ENCODE measurements at regions not wholly inside any gene's neighbourhood (a gene's known extent, or its start where the extent isn't known, plus 50 kb on each side); places are given as distances from the start of the nearest gene placed in this dataset.

GRCh38 chr14:29458547-29458946, 469.1 kb downstream of the PRKD1 start:
- no peak for TF ChIP-seq CTCF (IDR thresholded peaks at IDR 0.05; ENCODE audit: insufficient read depth, low read depth, low read length, missing control alignments)
- no peak overlapping the region for H3K4me3 ChIP-seq (ENCODE audit: low read length)
- DNase-seq (ENCODE audit: low read depth): peak; percentile 17

GRCh38 chr14:29459531-29459930, 468.1 kb downstream of the PRKD1 start:
- no peak for DNase-seq (ENCODE audit: low read depth)
- TF ChIP-seq CTCF (IDR thresholded peaks at IDR 0.05; ENCODE audit: insufficient read depth, low read depth, low read length, missing control alignments): no peak
- H3K4me3 ChIP-seq (ENCODE audit: low read length): no peak overlapping the region

GRCh38 chr14:29459969-29460560, 467.6 kb downstream of the PRKD1 start:
- H3K4me3 ChIP-seq (ENCODE audit: low read length): no peak overlapping the region
- no peak for TF ChIP-seq CTCF (IDR thresholded peaks at IDR 0.05; ENCODE audit: insufficient read depth, low read depth, low read length, missing control alignments)
- DNase-seq (ENCODE audit: low read depth): no peak

- DNase-seq (ENCODE audit: low read depth): no peak
- no peak overlapping the region for H3K4me3 ChIP-seq (ENCODE audit: low read length)
Observed at GRCh38 chr14:29461101-29461500, 466.5 kb downstream of the PRKD1 start.

GRCh38 chr14:29461506-29461905, 466.1 kb downstream of the PRKD1 start:
- DNase-seq (ENCODE audit: low read depth): no peak
- TF ChIP-seq CTCF (IDR thresholded peaks at IDR 0.05; ENCODE audit: insufficient read depth, low read depth, low read length, missing control alignments): no peak
- H3K4me3 ChIP-seq (ENCODE audit: low read length): no peak overlapping the region

More at GRCh38 chr14:29461101-29461500, 466.5 kb downstream of the PRKD1 start:
- no peak for TF ChIP-seq CTCF (IDR thresholded peaks at IDR 0.05; ENCODE audit: insufficient read depth, low read depth, low read length, missing control alignments)

- no peak overlapping the region for H3K4me3 ChIP-seq (ENCODE audit: low read length)
- TF ChIP-seq CTCF (IDR thresholded peaks at IDR 0.05; ENCODE audit: insufficient read depth, low read depth, low read length, missing control alignments): no peak
- DNase-seq (ENCODE audit: low read depth): no peak
Observed at GRCh38 chr14:29462321-29462720, 465.3 kb downstream of the PRKD1 start.

GRCh38 chr14:29462772-29463171, 464.9 kb downstream of the PRKD1 start:
- no peak for TF ChIP-seq CTCF (IDR thresholded peaks at IDR 0.05; ENCODE audit: insufficient read depth, low read depth, low read length, missing control alignments)

More at GRCh38 chr14:29462772-29463171, 464.9 kb downstream of the PRKD1 start:
- DNase-seq (ENCODE audit: low read depth): no peak
- H3K4me3 ChIP-seq (ENCODE audit: low read length): no peak overlapping the region
